ENCODE measurements at regions not wholly inside any gene's neighbourhood (a gene's known extent, or its start where the extent isn't known, plus 50 kb on each side); places are given as distances from the start of the nearest gene placed in this dataset.
A peak's percentile ranks its signal among the peaks of the same experiment; 100 is the strongest.

- peak in 1 of 3 experiments; percentile 12 for DNase-seq
These were observed 125.3 kb upstream of the RUNX3 start for GRCh38 chr1:25055324-25055780.

- no peak for DNase-seq
These were observed 124.6 kb upstream of the RUNX3 start for GRCh38 chr1:25054526-25055323.

GRCh38 chr1:25053576-25054250 is 123.6 kb upstream of the RUNX3 start:
- no peak for DNase-seq

GRCh38 chr1:25051906-25052305 is 121.8 kb upstream of the RUNX3 start:
- DNase-seq = no peak

- DNase-seq = peak in 1 of 3 experiments; percentile 34
These were observed 121.4 kb upstream of the RUNX3 start for GRCh38 chr1:25051504-25051903.

- no peak for DNase-seq
These were observed 120.1 kb upstream of the RUNX3 start for GRCh38 chr1:25050165-25050564.

GRCh38 chr1:25049190-25049589 is 119.1 kb upstream of the RUNX3 start:
- no peak for DNase-seq

- no peak for DNase-seq
These were observed 118.7 kb upstream of the RUNX3 start for GRCh38 chr1:25048728-25049127.

- DNase-seq = no peak
These were observed 117.6 kb upstream of the RUNX3 start for GRCh38 chr1:25047506-25048240.

- DNase-seq = no peak
These were observed 116.1 kb upstream of the RUNX3 start for GRCh38 chr1:25046194-25046532.

- no peak for DNase-seq
These were observed 115.6 kb upstream of the RUNX3 start for GRCh38 chr1:25045480-25046193.

- no peak for DNase-seq
These were observed 113.1 kb upstream of the RUNX3 start for GRCh38 chr1:25043228-25043580.

GRCh38 chr1:25042331-25043227 is 112.5 kb upstream of the RUNX3 start:
- DNase-seq = peak in 1 of 3 experiments; percentile 50

GRCh38 chr1:25041916-25042315 is 111.8 kb upstream of the RUNX3 start:
- DNase-seq = no peak

GRCh38 chr1:25040122-25040685 is 110.1 kb upstream of the RUNX3 start:
- DNase-seq = no peak

- no peak for DNase-seq
These were observed 109.2 kb upstream of the RUNX3 start for GRCh38 chr1:25039229-25039628.

- no peak for DNase-seq
These were observed 108.6 kb upstream of the RUNX3 start for GRCh38 chr1:25038699-25039098.

- peak in 1 of 3 experiments; percentile 11 for DNase-seq
These were observed 107.3 kb upstream of the RUNX3 start for GRCh38 chr1:25037174-25038074.

- no peak for DNase-seq
These were observed 106.1 kb upstream of the RUNX3 start for GRCh38 chr1:25036117-25036546.

GRCh38 chr1:25035523-25036116 is 105.5 kb upstream of the RUNX3 start:
- no peak for DNase-seq
